Liver (tissue), 8 donors: ENCODE measurements at regions not wholly inside any gene's neighbourhood (a gene's known extent, or its start where the extent isn't known, plus 50 kb on each side); places are given as distances from the start of the nearest gene placed in this dataset.
A peak's percentile ranks its signal among the peaks of the same experiment; 100 is the strongest.

Experiments
- DNase-seq: peaks from one replicate; pipeline ENCODE4 v3.0.0-alpha.2; 2017; ENCODE audit warnings: low spot score
- H3K27ac ChIP-seq, 2 donors: one replicate each; pipeline ENCODE4 v1.7.0; 2013; ENCODE audit warnings: inconsistent platforms in 2 of 2, low read length in 2 of 2, control low read depth in 1 of 2, low read depth in 1 of 2, mild to moderate bottlenecking in 1 of 2
- H3K27me3 ChIP-seq, 4 donors: one replicate each; pipeline versions ENCODE4 v1.6.1 to v1.7.0; 2013; ENCODE audit warnings: low read length in 3 of 4, inconsistent platforms in 1 of 4, mild to moderate bottlenecking in 1 of 4, moderate library complexity in 1 of 4; ENCODE audit not compliant: control insufficient read depth in 4 of 4, insufficient read depth in 4 of 4
- H3K36me3 ChIP-seq, 4 donors: one replicate each; pipeline versions ENCODE4 v1.6.1 to v1.7.0; 2013; ENCODE audit warnings: low read length in 3 of 4, mild to moderate bottlenecking in 3 of 4, low read depth in 1 of 4, moderate library complexity in 1 of 4; ENCODE audit not compliant: control insufficient read depth in 4 of 4, insufficient read depth in 3 of 4
- H3K4me1 ChIP-seq, 4 donors: one replicate each; pipeline versions ENCODE4 v1.6.1 to v1.7.0; 2013; ENCODE audit warnings: low read length in 3 of 4, mild to moderate bottlenecking in 3 of 4, moderate library complexity in 1 of 4; ENCODE audit not compliant: control insufficient read depth in 4 of 4, insufficient read depth in 4 of 4
- H3K4me3 ChIP-seq, 3 donors: one replicate each; pipeline versions ENCODE4 v1.6.1 to v1.7.0; 2013; ENCODE audit warnings: low read length in 3 of 3, control low read depth in 1 of 3, low read depth in 1 of 3, mild to moderate bottlenecking in 1 of 3
- H3K9ac ChIP-seq, 2 donors: one replicate each; pipeline ENCODE4 v1.7.0; 2013; ENCODE audit warnings: low read length in 2 of 2, mild to moderate bottlenecking in 2 of 2, moderate library complexity in 2 of 2, control low read depth in 1 of 2, low read depth in 1 of 2
- H3K9me3 ChIP-seq, 4 donors: one replicate each; pipeline versions ENCODE4 v1.6.1 to v1.7.0; 2013; ENCODE audit warnings: low read length in 3 of 4; ENCODE audit not compliant: control insufficient read depth in 4 of 4
- GABPA ChIP-seq, 2 donors: IDR thresholded peaks in 1 of 2; conservative IDR thresholded peaks in 1 of 2; 2 replicates each; pipeline ENCODE4 v1.6.1; 2016; ENCODE audit warnings: antibody characterized with exemption in 2 of 2, mild to moderate bottlenecking in 1 of 2, moderate library complexity in 1 of 2
- HNF4A ChIP-seq, 2 donors: conservative IDR thresholded peaks; 2 replicates each; pipeline ENCODE4 v1.6.1; 2016; ENCODE audit warnings: antibody characterized with exemption in 2 of 2, mild to moderate bottlenecking in 2 of 2
- HNF4G ChIP-seq: IDR thresholded peaks from 2 replicates; pipeline ENCODE4 v1.6.1; 2016; ENCODE audit warnings: antibody characterized with exemption
- JUND ChIP-seq, 2 donors: IDR thresholded peaks; 2 replicates each; pipeline ENCODE4 v1.6.1; 2016; ENCODE audit warnings: antibody characterized with exemption in 2 of 2
- RAD21 ChIP-seq, 2 donors: IDR thresholded peaks; 2 replicates each; pipeline ENCODE4 v1.6.1; 2016; ENCODE audit warnings: antibody characterized with exemption in 2 of 2, mild to moderate bottlenecking in 2 of 2
- SP1 ChIP-seq: IDR thresholded peaks from 2 replicates; pipeline ENCODE4 v1.6.1; 2018; ENCODE audit warnings: antibody characterized with exemption, mild to moderate bottlenecking
- WGBS: extraction: QIAGEN DNeasy Blood & Tissue Kit; methylation state at CpG from one replicate; pipeline ENCODE4 v1.1.7; 2013; 5-methylcytosine and 5-hydroxymethylcytosine counted together
- TF ChIP-seq, protein P1 (sequence below): IDR thresholded peaks from 2 replicates; pipeline ENCODE4 v1.6.1; 2016; ENCODE audit warnings: antibody characterized with exemption
- TF ChIP-seq, protein P2 (sequence below): fragments of 150-350 bp; IDR thresholded peaks from 2 replicates; pipeline ENCODE4 v1.5.1; 2017; ENCODE audit warnings: improper control_type of control experiment, low read depth, low read length; ENCODE audit not compliant: missing input control
- TF ChIP-seq, protein P3 (sequence below): IDR thresholded peaks from 2 replicates; pipeline ENCODE4 v1.6.1; 2016; ENCODE audit warnings: antibody characterized with exemption, mild to moderate bottlenecking
- TF ChIP-seq, protein P4 (sequence below): IDR thresholded peaks from 2 replicates; pipeline ENCODE4 v1.6.1; 2016; ENCODE audit warnings: antibody characterized with exemption
- donor health status: healthy.
- donor health status: healthy.
- donor health status: healthy.
- donor health status: healthy.
- donor health status: healthy.

DNA sequence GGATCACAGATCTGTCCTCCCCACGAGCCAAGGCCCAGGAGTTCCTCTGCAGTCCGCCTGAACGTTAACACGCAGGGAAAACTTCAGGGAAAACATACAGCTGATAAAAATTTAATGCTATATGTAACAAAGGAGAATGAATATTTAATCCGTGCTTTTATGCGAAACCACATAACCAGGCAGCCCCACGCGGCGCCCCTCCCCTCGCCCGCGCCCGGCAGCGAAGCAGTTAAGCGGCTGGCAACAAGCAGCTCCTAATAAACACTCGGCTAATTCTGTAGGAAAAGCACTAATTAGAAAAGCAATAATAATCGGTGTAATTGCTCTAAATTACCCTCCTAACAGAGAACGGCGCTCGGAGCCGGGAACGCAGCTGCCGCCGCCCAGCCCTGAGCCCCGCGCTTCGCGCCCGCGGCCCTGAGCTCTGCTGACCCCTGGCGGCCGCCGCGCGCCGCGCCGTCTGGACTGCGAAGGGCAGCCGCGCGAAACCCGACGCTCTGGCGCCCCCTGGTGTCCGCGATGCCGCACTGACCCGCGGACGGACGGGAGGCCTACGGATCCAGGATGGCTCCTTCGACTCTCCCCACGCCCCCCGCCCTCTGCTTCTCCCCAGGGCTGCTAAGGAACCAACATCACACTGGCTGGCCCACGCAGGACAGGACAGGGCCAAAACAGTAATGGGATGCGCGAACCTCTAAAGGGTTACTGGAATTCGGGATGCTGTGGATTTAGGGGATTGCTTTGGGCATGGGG, 181.4 kb downstream of the SMAD2 start:
- Histone ChIP-seq H3K4me3 (no peak overlapping the region), H3K27ac (no peak overlapping the region), H3K36me3 (no peaks in the 10 kb centered on the region), H3K27me3 (no peaks in the 10 kb centered on the region), H3K9ac (no peak overlapping the region), H3K4me1 (peaks cover 0 to 4% (median 2%) of the 10 kb centered on the region in 4 donors), H3K9me3 (no peaks in the 10 kb centered on the region)
- TF ChIP-seq, protein P1, sequence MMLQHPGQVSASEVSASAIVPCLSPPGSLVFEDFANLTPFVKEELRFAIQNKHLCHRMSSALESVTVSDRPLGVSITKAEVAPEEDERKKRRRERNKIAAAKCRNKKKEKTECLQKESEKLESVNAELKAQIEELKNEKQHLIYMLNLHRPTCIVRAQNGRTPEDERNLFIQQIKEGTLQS = no peak
- peak; percentile 74 to 84 for TF ChIP-seq RAD21 (IDR thresholded peaks at IDR 0.05)
- TF ChIP-seq, protein P2, sequence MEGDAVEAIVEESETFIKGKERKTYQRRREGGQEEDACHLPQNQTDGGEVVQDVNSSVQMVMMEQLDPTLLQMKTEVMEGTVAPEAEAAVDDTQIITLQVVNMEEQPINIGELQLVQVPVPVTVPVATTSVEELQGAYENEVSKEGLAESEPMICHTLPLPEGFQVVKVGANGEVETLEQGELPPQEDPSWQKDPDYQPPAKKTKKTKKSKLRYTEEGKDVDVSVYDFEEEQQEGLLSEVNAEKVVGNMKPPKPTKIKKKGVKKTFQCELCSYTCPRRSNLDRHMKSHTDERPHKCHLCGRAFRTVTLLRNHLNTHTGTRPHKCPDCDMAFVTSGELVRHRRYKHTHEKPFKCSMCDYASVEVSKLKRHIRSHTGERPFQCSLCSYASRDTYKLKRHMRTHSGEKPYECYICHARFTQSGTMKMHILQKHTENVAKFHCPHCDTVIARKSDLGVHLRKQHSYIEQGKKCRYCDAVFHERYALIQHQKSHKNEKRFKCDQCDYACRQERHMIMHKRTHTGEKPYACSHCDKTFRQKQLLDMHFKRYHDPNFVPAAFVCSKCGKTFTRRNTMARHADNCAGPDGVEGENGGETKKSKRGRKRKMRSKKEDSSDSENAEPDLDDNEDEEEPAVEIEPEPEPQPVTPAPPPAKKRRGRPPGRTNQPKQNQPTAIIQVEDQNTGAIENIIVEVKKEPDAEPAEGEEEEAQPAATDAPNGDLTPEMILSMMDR = peak; percentile 100
- peak; percentile 84 for DNase-seq
- 11% methylated on average over 60 of the region's 60 CpGs for WGBS

DNA sequence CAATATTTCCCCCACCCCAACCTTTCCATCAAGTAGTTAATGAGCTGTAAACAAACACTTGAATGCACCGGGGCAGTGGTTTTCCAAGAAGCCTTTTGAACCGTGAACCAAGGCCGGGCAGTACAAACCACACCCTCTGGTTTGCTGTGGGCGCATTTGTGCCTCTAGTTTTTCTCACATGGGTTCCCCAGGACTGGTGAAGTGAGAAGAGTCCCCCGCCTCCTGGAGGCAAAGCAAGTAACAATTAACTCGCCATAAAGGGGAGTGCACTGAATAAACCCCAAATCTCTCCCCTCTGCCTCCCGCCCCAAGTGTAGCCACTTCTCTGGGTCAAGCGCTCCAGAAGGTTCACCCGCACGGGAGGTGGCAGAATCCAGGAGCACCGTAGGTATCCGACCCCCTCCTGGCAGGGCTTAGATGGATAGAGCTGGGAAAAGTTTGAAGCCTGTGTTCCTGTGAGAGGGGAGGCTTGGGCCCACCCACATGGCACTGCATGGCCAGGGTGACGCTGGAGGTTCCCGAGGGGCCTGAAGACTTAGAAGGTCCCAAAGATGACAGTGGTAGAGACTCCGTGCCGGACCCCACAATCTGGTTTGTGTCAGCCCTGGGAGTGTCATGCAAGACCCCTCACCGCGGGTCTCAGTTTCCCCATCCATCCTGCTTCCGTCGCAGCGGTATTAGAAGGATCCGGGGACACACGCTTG, 182.2 kb downstream of the SMAD2 start:
- 66% methylated on average over 23 of the region's 23 CpGs for WGBS
- Histone ChIP-seq H3K36me3 (no peaks in the 10 kb centered on the region), H3K27me3 (no peaks in the 10 kb centered on the region), H3K9ac (no peak overlapping the region), H3K4me3 (no peak overlapping the region), H3K27ac (no peak overlapping the region), H3K4me1 (peaks cover 0 to 4% (median 2%) of the 10 kb centered on the region in 4 donors), H3K9me3 (no peaks in the 10 kb centered on the region)
- TF ChIP-seq HNF4G = no peak
- no peak for TF ChIP-seq JUND (IDR thresholded peaks at IDR 0.05)
- TF ChIP-seq SP1 = no peak
- TF ChIP-seq GABPA (IDR thresholded peaks at IDR 0.05 in 1 of 2, conservative IDR thresholded peaks at IDR 0.05 in 1 of 2) = no peak
- TF ChIP-seq, protein P3, sequence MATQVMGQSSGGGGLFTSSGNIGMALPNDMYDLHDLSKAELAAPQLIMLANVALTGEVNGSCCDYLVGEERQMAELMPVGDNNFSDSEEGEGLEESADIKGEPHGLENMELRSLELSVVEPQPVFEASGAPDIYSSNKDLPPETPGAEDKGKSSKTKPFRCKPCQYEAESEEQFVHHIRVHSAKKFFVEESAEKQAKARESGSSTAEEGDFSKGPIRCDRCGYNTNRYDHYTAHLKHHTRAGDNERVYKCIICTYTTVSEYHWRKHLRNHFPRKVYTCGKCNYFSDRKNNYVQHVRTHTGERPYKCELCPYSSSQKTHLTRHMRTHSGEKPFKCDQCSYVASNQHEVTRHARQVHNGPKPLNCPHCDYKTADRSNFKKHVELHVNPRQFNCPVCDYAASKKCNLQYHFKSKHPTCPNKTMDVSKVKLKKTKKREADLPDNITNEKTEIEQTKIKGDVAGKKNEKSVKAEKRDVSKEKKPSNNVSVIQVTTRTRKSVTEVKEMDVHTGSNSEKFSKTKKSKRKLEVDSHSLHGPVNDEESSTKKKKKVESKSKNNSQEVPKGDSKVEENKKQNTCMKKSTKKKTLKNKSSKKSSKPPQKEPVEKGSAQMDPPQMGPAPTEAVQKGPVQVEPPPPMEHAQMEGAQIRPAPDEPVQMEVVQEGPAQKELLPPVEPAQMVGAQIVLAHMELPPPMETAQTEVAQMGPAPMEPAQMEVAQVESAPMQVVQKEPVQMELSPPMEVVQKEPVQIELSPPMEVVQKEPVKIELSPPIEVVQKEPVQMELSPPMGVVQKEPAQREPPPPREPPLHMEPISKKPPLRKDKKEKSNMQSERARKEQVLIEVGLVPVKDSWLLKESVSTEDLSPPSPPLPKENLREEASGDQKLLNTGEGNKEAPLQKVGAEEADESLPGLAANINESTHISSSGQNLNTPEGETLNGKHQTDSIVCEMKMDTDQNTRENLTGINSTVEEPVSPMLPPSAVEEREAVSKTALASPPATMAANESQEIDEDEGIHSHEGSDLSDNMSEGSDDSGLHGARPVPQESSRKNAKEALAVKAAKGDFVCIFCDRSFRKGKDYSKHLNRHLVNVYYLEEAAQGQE = no peak
- no peak for TF ChIP-seq HNF4A (conservative IDR thresholded peaks at IDR 0.05)
- TF ChIP-seq, protein P4, sequence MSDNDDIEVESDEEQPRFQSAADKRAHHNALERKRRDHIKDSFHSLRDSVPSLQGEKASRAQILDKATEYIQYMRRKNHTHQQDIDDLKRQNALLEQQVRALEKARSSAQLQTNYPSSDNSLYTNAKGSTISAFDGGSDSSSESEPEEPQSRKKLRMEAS = no peak
- peak; percentile 28 for DNase-seq
